IMR-90 (cell line): ENCODE measurements at regions not wholly inside any gene's neighbourhood (a gene's known extent, or its start where the extent isn't known, plus 50 kb on each side); places are given as distances from the start of the nearest gene placed in this dataset.

Experiments used
- ATAC-seq: fragments of 200-7000 bp; cut with Tn5 transposase; 2 replicates; pipeline ENCODE4 v1.9.1; 2020; ENCODE audit warnings: low read depth, mild to moderate bottlenecking, moderate library complexity
- BruUV-seq: library from RNA; stranded (reverse); fragments of 400-500 nt; replicated peaks from 2 replicates; lab custom pipeline; 2021; lab: Mats Ljungman, UMichigan
- CTCF ChIA-PET: fragments of 300-600 bp; formaldehyde crosslinking; extraction: SDS; loops from one replicate; lab custom pipeline; 2021; ENCODE audit warnings: antibody characterized with exemption; lab: Yijun Ruan, JAX
- POLR2A ChIA-PET: fragments of 300-600 bp; sonication (Branson Sonifier 250); formaldehyde crosslinking; loops from one replicate; lab custom pipeline; 2022; ENCODE audit warnings: antibody characterized with exemption; ENCODE audit not compliant: unreplicated experiment; lab: Charles Lee
- DNase-seq: peaks from one replicate; pipeline ENCODE4 v3.0.0; 2013
- H2AFZ ChIP-seq: replicated peaks from 2 replicates; pipeline ENCODE3; 2013; ENCODE audit warnings: low read length, mild to moderate bottlenecking; ENCODE audit not compliant: poor library complexity
- H2AK5ac ChIP-seq: 2 replicates; pipeline ENCODE4 v1.6.1; 2013; ENCODE audit warnings: low read depth, low read length, inconsistent platforms
- H2AK9ac ChIP-seq: replicated peaks from 2 replicates; pipeline ENCODE3; 2013; ENCODE audit warnings: mild to moderate bottlenecking, low read depth, low read length, moderate library complexity; ENCODE audit not compliant: poor library complexity
- H2BK120ac ChIP-seq: 2 replicates; pipeline ENCODE4 v1.6.1; 2013; ENCODE audit warnings: low read depth, low read length, inconsistent platforms
- H2BK15ac ChIP-seq: 3 replicates; pipeline ENCODE4 v1.6.1; 2013; ENCODE audit warnings: low read depth, low read length, inconsistent platforms
- H2BK20ac ChIP-seq: 2 replicates; pipeline ENCODE4 v1.6.1; 2013; ENCODE audit warnings: low read depth, mild to moderate bottlenecking, inconsistent platforms, low read length, moderate library complexity
- H2BK5ac ChIP-seq: 2 replicates; pipeline ENCODE4 v1.6.1; 2013; ENCODE audit warnings: mild to moderate bottlenecking, low read depth, low read length, inconsistent platforms; ENCODE audit not compliant: poor library complexity, severe bottlenecking
- H3K14ac ChIP-seq: replicated peaks from 2 replicates; pipeline ENCODE4 v1.6.1; 2013; ENCODE audit warnings: low read depth, low read length, inconsistent platforms
- H3K18ac ChIP-seq: 2 replicates; pipeline ENCODE4 v1.6.1; 2013; ENCODE audit warnings: low read depth, low read length, control low read depth
- H3K23ac ChIP-seq: 2 replicates; pipeline ENCODE4 v1.6.1; 2013; ENCODE audit warnings: low read depth, low read length, inconsistent platforms
- H3K27ac ChIP-seq: 2 replicates; pipeline ENCODE4 v1.5.1; 2013; ENCODE audit warnings: mild to moderate bottlenecking, control low read depth, low read length; ENCODE audit not compliant: insufficient read depth
- H3K27me3 ChIP-seq: 2 replicates; pipeline ENCODE4 v1.6.1; 2013; ENCODE audit warnings: low read length; ENCODE audit not compliant: control insufficient read depth, insufficient read depth
- H3K36me3 ChIP-seq: 2 replicates; pipeline ENCODE4 v1.6.1; 2013; ENCODE audit warnings: low read length, mixed read lengths; ENCODE audit not compliant: control insufficient read depth, insufficient read depth
- H3K4ac ChIP-seq: 2 replicates; pipeline ENCODE4 v1.6.1; 2013; ENCODE audit warnings: low read depth, low read length, inconsistent platforms
- H3K4me1 ChIP-seq: 2 replicates; pipeline ENCODE4 v1.6.1; 2013; ENCODE audit warnings: low read length, mixed read lengths; ENCODE audit not compliant: control insufficient read depth, insufficient read depth
- H3K4me2 ChIP-seq: 2 replicates; pipeline ENCODE4 v1.6.1; 2013; ENCODE audit warnings: low read depth, mild to moderate bottlenecking, control low read depth, low read length, moderate library complexity
- H3K4me3 ChIP-seq: 2 replicates; pipeline ENCODE4 v1.5.1; 2013; ENCODE audit warnings: low read depth, mild to moderate bottlenecking, control low read depth, low read length, moderate library complexity; ENCODE audit not compliant: insufficient read depth
- H3K56ac ChIP-seq: 2 replicates; pipeline ENCODE4 v1.6.1; 2013; ENCODE audit warnings: low read length, inconsistent platforms; ENCODE audit not compliant: insufficient read depth; ENCODE audit errors: extremely low read depth
- H3K79me1 ChIP-seq, 2 experiments: 2 replicates each; pipeline ENCODE4 v1.6.1; 2013; ENCODE audit warnings: low read length in 2 of 2, inconsistent platforms in 1 of 2, low read depth in 1 of 2
- H3K9ac ChIP-seq: 2 replicates; pipeline ENCODE4 v1.6.1; 2013; ENCODE audit warnings: low read depth, low read length, control low read depth
- H3K9me1 ChIP-seq: 2 replicates; pipeline ENCODE4 v1.6.1; 2013; ENCODE audit warnings: low read length, inconsistent platforms; ENCODE audit not compliant: insufficient read depth
- H3K9me3 ChIP-seq: 2 replicates; pipeline ENCODE4 v1.6.1; 2013; ENCODE audit warnings: low read length; ENCODE audit not compliant: control insufficient read depth, insufficient read depth
- H4K20me1 ChIP-seq: 2 replicates; pipeline ENCODE4 v1.6.1; 2013; ENCODE audit warnings: low read length, inconsistent platforms; ENCODE audit not compliant: insufficient read depth
- H4K5ac ChIP-seq: 2 replicates; pipeline ENCODE4 v1.6.1; 2013; ENCODE audit warnings: mild to moderate bottlenecking, low read depth, low read length, control low read depth
- H4K8ac ChIP-seq, 2 experiments: 2 replicates each; pipeline ENCODE4 v1.6.1; 2013; ENCODE audit warnings: low read depth in 2 of 2, low read length in 2 of 2, control low read depth in 1 of 2, inconsistent platforms in 1 of 2
- H4K91ac ChIP-seq: 2 replicates; pipeline ENCODE4 v1.6.1; 2013; ENCODE audit warnings: low read depth, low read length, inconsistent platforms; ENCODE audit not compliant: insufficient read depth
- BHLHE40 ChIP-seq: fragments of 150-350 bp; IDR thresholded peaks from 2 replicates; pipeline ENCODE4 v1.6.1; 2016; ENCODE audit warnings: mild to moderate bottlenecking, low read depth, low read length
- CTCF ChIP-seq: conservative IDR thresholded peaks from 2 replicates; pipeline ENCODE4 v1.5.1; 2012; ENCODE audit warnings: mild to moderate bottlenecking, low read depth, low read length, improper control_type of control experiment
- FOS ChIP-seq: fragments of 150-350 bp; IDR thresholded peaks from 2 replicates; pipeline ENCODE4 v1.6.1; 2016; ENCODE audit warnings: low read depth, low read length
- MAFK ChIP-seq: IDR thresholded peaks from 2 replicates; pipeline ENCODE4 v1.6.1; 2012; ENCODE audit warnings: low read depth, low read length, improper control_type of control experiment
- MAZ ChIP-seq: IDR thresholded peaks from 2 replicates; pipeline ENCODE4 v1.6.1; 2012; ENCODE audit warnings: low read depth, mild to moderate bottlenecking, low read length, improper control_type of control experiment, moderate library complexity, borderline replicate concordance
- MXI1 ChIP-seq: IDR thresholded peaks from 2 replicates; pipeline ENCODE4 v1.6.1; 2012; ENCODE audit warnings: low read depth, mild to moderate bottlenecking, low read length, moderate library complexity, borderline replicate concordance
- POLR2A ChIP-seq: IDR thresholded peaks from 2 replicates; pipeline ENCODE4 v1.6.1; 2012; ENCODE audit warnings: mild to moderate bottlenecking, low read depth, low read length
- RAD21 ChIP-seq: IDR thresholded peaks from 2 replicates; pipeline ENCODE4 v1.6.1; 2012; ENCODE audit warnings: low read length, improper control_type of control experiment
- WGBS, 2 experiments: methylation state at CpG; one replicate each; pipeline versions ENCODE4 v1.1.5 to v1.1.7; 2013; ENCODE audit warnings: missing lambda C conversion rate in 2 of 2; ENCODE audit not compliant: insufficient read length in 1 of 2; ENCODE audit errors: extremely low coverage in 2 of 2; 5-methylcytosine and 5-hydroxymethylcytosine counted together
- dilution Hi-C: fragments of 300-500 bp; cut with HindIII; formaldehyde crosslinking; loops from one replicate; pipeline ENCODE4 v1.14.3; 2018; ENCODE audit warnings: low sequenced_read_pairs; ENCODE audit not compliant: unreplicated experiment
- in situ Hi-C: fragments of 300-500 bp; cut with MboI; formaldehyde crosslinking; loops from 3 replicates; pipeline ENCODE4 v1.14.3; 2019; ENCODE audit warnings: low sequenced_read_pairs, inconsistent platforms, mixed read lengths
- intact Hi-C: fragments of 100-400 bp; cut with micrococcal nuclease; formaldehyde crosslinking; loops from 2 replicates; pipeline ENCODE4 v1.10.0; 2022

- Histone ChIP-seq H2BK15ac (no peak overlapping the region), H3K9ac (no peak overlapping the region), H2BK20ac (no peak overlapping the region), H2BK120ac (no peak overlapping the region), H2BK5ac (no peak overlapping the region), H3K4ac (no peak overlapping the region), H3K14ac (no peak overlapping the region), H3K79me1 (no peaks in the 10 kb centered on the region), H3K27ac (no peak overlapping the region), H4K8ac (no peak overlapping the region), H3K4me1 (no peaks in the 10 kb centered on the region), H2AK5ac (no peak overlapping the region), H3K36me3 (no peaks in the 10 kb centered on the region), H3K18ac (no peak overlapping the region), H3K27me3 (peaks cover 4% of the 10 kb centered on the region), H2AK9ac (no peak overlapping the region), H3K4me3 (no peak overlapping the region), H2AFZ (no peak overlapping the region), H3K4me2 (no peak overlapping the region), H3K23ac (no peak overlapping the region), H3K56ac (no peak overlapping the region), H3K9me3 (no peaks in the 10 kb centered on the region), H3K9me1 (0 out of 2 replicates have a peak, but pooled peaks cover 3% of the 10 kb centered on the region), H4K5ac (no peak overlapping the region), H4K20me1 (no peaks in the 10 kb centered on the region), H4K91ac (no peak overlapping the region)
- BruUV-seq: no TSS peak
- CTCF ChIA-PET: no interaction called here
- TF ChIP-seq RAD21: no peak
- no peak for TF ChIP-seq CTCF
- no peak for TF ChIP-seq MXI1
- no peak for TF ChIP-seq MAFK
- TF ChIP-seq MAZ: no peak
- no peak for TF ChIP-seq BHLHE40
- TF ChIP-seq FOS: no peak
- TF ChIP-seq POLR2A: no peak
- WGBS, 2 experiments: no CpG with 5 or more reads among the region's 9 CpGs
- POLR2A ChIA-PET: no interaction called here
- ATAC-seq (no peak), DNase-seq (no peak)
- intact Hi-C loops (no loop called here), dilution Hi-C loops (no loop called here), in situ Hi-C loops (loop anchor here (5.0 to 25.0 kb wide), 3 partner anchors 230 to 1350 kb away; no protein-coding TSS in a partner anchor)
These were observed 85.9 kb downstream of the BUD13 start for GRCh38 chr11:116686866-116687265.
